Breast epithelium (tissue), 3 donors: ENCODE measurements at regions not wholly inside any gene's neighbourhood (a gene's known extent, or its start where the extent isn't known, plus 50 kb on each side); places are given as distances from the start of the nearest gene placed in this dataset.

ENCODE experiments used
- POLR2A ChIP-seq: fragments of 450-650 bp; IDR thresholded peaks from one replicate; pipeline ENCODE4 v1.6.1; 2016; ENCODE audit warnings: antibody characterized with exemption, mild to moderate bottlenecking, moderate library complexity
- TF ChIP-seq, protein P1 (sequence below), 3 donors: fragments of 450-650 bp; IDR thresholded peaks; one replicate each; pipeline ENCODE4 v1.5.1; 2016 to 2017; ENCODE audit warnings: antibody characterized with exemption in 3 of 3, mild to moderate bottlenecking in 3 of 3, moderate library complexity in 3 of 3

DNA sequence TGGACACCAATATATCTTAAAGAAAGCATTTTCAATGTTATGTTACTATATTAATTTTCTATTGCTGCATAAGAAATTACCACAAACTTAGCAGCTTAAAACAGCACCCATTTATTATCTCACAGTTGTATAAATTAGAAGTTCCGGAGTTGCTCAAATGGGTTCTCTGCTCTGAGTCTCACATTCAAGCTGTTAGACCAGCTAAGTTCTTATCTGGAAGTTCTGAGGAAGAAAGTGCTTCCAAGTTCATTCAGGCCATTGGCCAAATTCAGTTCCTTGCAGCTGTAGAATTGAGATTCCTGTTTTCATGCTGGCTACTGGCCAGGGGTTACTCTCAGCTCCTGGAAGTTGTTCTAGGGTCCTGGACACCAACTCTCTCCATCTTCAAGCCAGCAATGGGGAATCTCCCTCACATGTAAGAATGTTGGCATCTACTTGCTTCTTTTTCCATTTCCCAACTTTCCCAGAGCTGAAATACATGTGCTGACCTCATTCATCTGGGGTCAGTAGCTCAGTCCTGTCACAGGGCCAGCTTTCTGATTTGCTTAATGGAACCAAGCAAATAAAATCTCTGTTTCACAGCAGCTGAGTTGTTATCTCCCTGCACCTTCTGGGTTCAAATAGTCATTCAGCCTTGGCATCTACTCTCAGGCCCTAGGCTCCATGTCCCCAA lies 99.6 kb upstream of the INTU start:
- TF ChIP-seq, protein P1, sequence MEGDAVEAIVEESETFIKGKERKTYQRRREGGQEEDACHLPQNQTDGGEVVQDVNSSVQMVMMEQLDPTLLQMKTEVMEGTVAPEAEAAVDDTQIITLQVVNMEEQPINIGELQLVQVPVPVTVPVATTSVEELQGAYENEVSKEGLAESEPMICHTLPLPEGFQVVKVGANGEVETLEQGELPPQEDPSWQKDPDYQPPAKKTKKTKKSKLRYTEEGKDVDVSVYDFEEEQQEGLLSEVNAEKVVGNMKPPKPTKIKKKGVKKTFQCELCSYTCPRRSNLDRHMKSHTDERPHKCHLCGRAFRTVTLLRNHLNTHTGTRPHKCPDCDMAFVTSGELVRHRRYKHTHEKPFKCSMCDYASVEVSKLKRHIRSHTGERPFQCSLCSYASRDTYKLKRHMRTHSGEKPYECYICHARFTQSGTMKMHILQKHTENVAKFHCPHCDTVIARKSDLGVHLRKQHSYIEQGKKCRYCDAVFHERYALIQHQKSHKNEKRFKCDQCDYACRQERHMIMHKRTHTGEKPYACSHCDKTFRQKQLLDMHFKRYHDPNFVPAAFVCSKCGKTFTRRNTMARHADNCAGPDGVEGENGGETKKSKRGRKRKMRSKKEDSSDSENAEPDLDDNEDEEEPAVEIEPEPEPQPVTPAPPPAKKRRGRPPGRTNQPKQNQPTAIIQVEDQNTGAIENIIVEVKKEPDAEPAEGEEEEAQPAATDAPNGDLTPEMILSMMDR (IDR thresholded peaks at IDR 0.05) = no peak
- TF ChIP-seq POLR2A = no peak
